Colonic mucosa (tissue), 4 donors: ENCODE measurements at regions not wholly inside any gene's neighbourhood (a gene's known extent, or its start where the extent isn't known, plus 50 kb on each side); places are given as distances from the start of the nearest gene placed in this dataset.

Experiments used
- DNase-seq: peaks from one replicate; pipeline ENCODE4 v3.0.0-alpha.2; 2020
- H3K27ac ChIP-seq: fragments of 200-600 bp; one replicate; pipeline ENCODE4 v1.8.0; 2021
- H3K27me3 ChIP-seq: fragments of 200-600 bp; one replicate; pipeline ENCODE4 v1.8.0; 2021
- H3K36me3 ChIP-seq: fragments of 200-600 bp; one replicate; pipeline ENCODE4 v1.8.0; 2021
- H3K4me1 ChIP-seq: fragments of 200-600 bp; one replicate; pipeline ENCODE4 v1.8.0; 2021; ENCODE audit warnings: mild to moderate bottlenecking
- H3K4me3 ChIP-seq: fragments of 200-600 bp; one replicate; pipeline ENCODE4 v1.8.0; 2021
- H3K9ac ChIP-seq, 2 donors: one replicate each; pipeline ENCODE4 v1.7.0; 2013; ENCODE audit warnings: control low read depth in 2 of 2, low read depth in 2 of 2, low read length in 2 of 2
- H3K9me3 ChIP-seq: fragments of 200-600 bp; one replicate; pipeline ENCODE4 v1.8.0; 2021
- CTCF ChIP-seq: fragments of 200-600 bp; IDR thresholded peaks from one replicate; pipeline ENCODE4 v1.8.0; 2022; ENCODE audit warnings: antibody characterized with exemption, mild to moderate bottlenecking
- intact Hi-C: fragments of 100-400 bp; cut with DNase I; formaldehyde crosslinking; loops from one replicate; pipeline ENCODE4 v1.14.1; 2022
- donor health status: healthy.
- donor health status: DM: no; HTN: no; CAD: no.
- donor health status: DM: no; HTN: no; CAD: no.

- no peaks in the 10 kb centered on the region for H3K9me3 ChIP-seq
- intact Hi-C loops = no loop called here
- H3K9ac ChIP-seq = no peak overlapping the region
- H3K36me3 ChIP-seq = no peaks in the 10 kb centered on the region
- H3K4me1 ChIP-seq = no peaks in the 10 kb centered on the region
- no peak overlapping the region for H3K4me3 ChIP-seq
- no peaks in the 10 kb centered on the region for H3K27me3 ChIP-seq
- no peak for DNase-seq
- no peak overlapping the region for H3K27ac ChIP-seq
- no peak for TF ChIP-seq CTCF
Observed at GRCh38 chr16:65541646-65542045, 419.8 kb upstream of the CDH11 start.

- Histone ChIP-seq H3K4me1 (no peaks in the 10 kb centered on the region), H3K9ac (no peak overlapping the region), H3K27ac (no peak overlapping the region), H3K27me3 (no peaks in the 10 kb centered on the region), H3K36me3 (no peaks in the 10 kb centered on the region), H3K9me3 (no peaks in the 10 kb centered on the region), H3K4me3 (no peak overlapping the region)
- TF ChIP-seq CTCF = no peak
- intact Hi-C loops = no loop called here
- no peak for DNase-seq
Observed at GRCh38 chr16:65540901-65541300, 419.0 kb upstream of the CDH11 start.

GRCh38 chr16:65538976-65539375, 417.1 kb upstream of the CDH11 start:
- H3K27me3 ChIP-seq = no peaks in the 10 kb centered on the region
- no peaks in the 10 kb centered on the region for H3K9me3 ChIP-seq
- H3K36me3 ChIP-seq = no peaks in the 10 kb centered on the region
- no peak for TF ChIP-seq CTCF
- H3K4me3 ChIP-seq = no peak overlapping the region
- DNase-seq = no peak
- no peak overlapping the region for H3K9ac ChIP-seq
- H3K27ac ChIP-seq = no peak overlapping the region
- intact Hi-C loops = no loop called here
- H3K4me1 ChIP-seq = no peaks in the 10 kb centered on the region

- no peak for DNase-seq
- TF ChIP-seq CTCF = no peak
- Histone ChIP-seq H3K9me3 (no peaks in the 10 kb centered on the region), H3K27ac (no peak overlapping the region), H3K4me1 (no peaks in the 10 kb centered on the region), H3K36me3 (no peaks in the 10 kb centered on the region), H3K27me3 (no peaks in the 10 kb centered on the region), H3K9ac (no peak overlapping the region), H3K4me3 (no peak overlapping the region)
- intact Hi-C loops = no loop called here
Observed at GRCh38 chr16:65537336-65537735, 415.5 kb upstream of the CDH11 start.

- no peaks in the 10 kb centered on the region for H3K4me1 ChIP-seq
- intact Hi-C loops = no loop called here
- TF ChIP-seq CTCF = no peak
- H3K4me3 ChIP-seq = no peak overlapping the region
- DNase-seq = no peak
- H3K27ac ChIP-seq = no peak overlapping the region
- H3K36me3 ChIP-seq = no peaks in the 10 kb centered on the region
- no peaks in the 10 kb centered on the region for H3K9me3 ChIP-seq
- no peak overlapping the region for H3K9ac ChIP-seq
- no peaks in the 10 kb centered on the region for H3K27me3 ChIP-seq
Observed at GRCh38 chr16:65534121-65534528, 412.3 kb upstream of the CDH11 start.

- TF ChIP-seq CTCF = no peak
Observed at GRCh38 chr16:65532846-65533245, 411.0 kb upstream of the CDH11 start.

More at GRCh38 chr16:65532846-65533245, 411.0 kb upstream of the CDH11 start:
- intact Hi-C loops = no loop called here
- Histone ChIP-seq H3K4me1 (no peaks in the 10 kb centered on the region), H3K9ac (no peak overlapping the region), H3K27ac (no peak overlapping the region), H3K27me3 (no peaks in the 10 kb centered on the region), H3K36me3 (no peaks in the 10 kb centered on the region), H3K9me3 (no peaks in the 10 kb centered on the region), H3K4me3 (no peak overlapping the region)
- no peak for DNase-seq
